Neural cell (in vitro differentiated cells): ENCODE measurements at regions not wholly inside any gene's neighbourhood (a gene's known extent, or its start where the extent isn't known, plus 50 kb on each side); places are given as distances from the start of the nearest gene placed in this dataset.

Experiments
- CTCF ChIP-seq: fragments of 450-650 bp; IDR thresholded peaks from 2 replicates; pipeline ENCODE4 v1.5.1; 2014; ENCODE audit warnings: antibody characterized with exemption, mild to moderate bottlenecking, moderate library complexity; ENCODE audit not compliant: poor library complexity, severe bottlenecking
- EP300 ChIP-seq: fragments of 450-650 bp; conservative IDR thresholded peaks from 2 replicates; pipeline ENCODE4 v1.6.1; 2014; ENCODE audit warnings: antibody characterized with exemption, mild to moderate bottlenecking, moderate library complexity; ENCODE audit not compliant: poor library complexity, severe bottlenecking
- EZH2 ChIP-seq: fragments of 200-600, 300-800 bp; shearing (Covaris generic), sonication (generic); IDR thresholded peaks from 2 replicates; pipeline ENCODE4 v1.6.1; 2014; ENCODE audit warnings: antibody characterized with exemption, low read length, borderline replicate concordance, mild to moderate bottlenecking; ENCODE audit not compliant: insufficient read depth, poor library complexity, severe bottlenecking
- POLR2AphosphoS5 ChIP-seq: IDR thresholded peaks from 2 replicates; pipeline ENCODE4 v1.6.1; 2012
- RAD21 ChIP-seq: fragments of 450-650 bp; conservative IDR thresholded peaks from 2 replicates; pipeline ENCODE4 v1.6.1; 2014; ENCODE audit warnings: antibody characterized with exemption, mild to moderate bottlenecking, moderate library complexity
- REST ChIP-seq: IDR thresholded peaks from 2 replicates; pipeline ENCODE4 v1.6.1; 2012; ENCODE audit warnings: borderline replicate concordance

- TF ChIP-seq CTCF (no peak), REST (no peak), EZH2 (no peak), EP300 (no peak), RAD21 (no peak), POLR2AphosphoS5 (no peak)
These were observed 288.2 kb upstream of the HS6ST1 start for GRCh38 chr2:128606837-128607236.
